ENCODE measurements at regions not wholly inside any gene's neighbourhood (a gene's known extent, or its start where the extent isn't known, plus 50 kb on each side); places are given as distances from the start of the nearest gene placed in this dataset.

DNA sequence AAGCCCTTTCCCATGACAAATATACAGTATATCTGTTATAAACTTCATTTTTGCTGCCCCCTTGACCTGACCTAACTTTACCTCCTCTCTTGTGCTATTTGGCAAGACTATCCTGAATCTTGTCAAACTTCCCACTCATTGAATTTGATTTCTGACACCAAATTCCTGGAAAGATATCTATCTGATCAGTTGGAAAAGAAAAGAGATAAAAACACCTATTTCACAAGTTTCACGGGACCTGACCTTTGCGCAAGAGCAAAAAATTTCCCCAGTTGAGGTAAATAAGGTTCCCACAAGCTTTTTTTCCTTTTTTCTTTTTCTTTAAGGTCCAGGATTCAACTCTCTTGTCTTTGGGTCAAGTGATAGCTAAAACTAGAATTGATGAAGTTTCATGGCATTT is 189.2 kb upstream of the LPP start:
- Mint-ChIP-seq H3K27ac (ENCODE audit: unreplicated experiment) (no peak overlapping the region), H3K27me3 (ENCODE audit: insufficient read depth, unreplicated experiment) (no peaks in the 10 kb centered on the region), H3K36me3 (ENCODE audit: insufficient read depth, unreplicated experiment) (no peaks in the 10 kb centered on the region), H3K4me1 (ENCODE audit: low read depth, unreplicated experiment) (no peaks in the 10 kb centered on the region), H3K4me3 (ENCODE audit: unreplicated experiment) (no peak overlapping the region), H3K9me3 (ENCODE audit: unreplicated experiment) (no peaks in the 10 kb centered on the region)
- H3K9me3 ChIP-seq = no peaks in the 10 kb centered on the region
- H3K27me3 ChIP-seq (replicated peaks; ENCODE audit: control insufficient read depth, insufficient read depth, low read length) = no peaks in the 10 kb centered on the region
- H3K4me3 ChIP-seq (ENCODE audit: low read depth, low read length) = no peak overlapping the region
- ChIA-PET CTCF (no interaction called here), POLR2A (no interaction called here)
- DNase-seq = no peak
- intact Hi-C loops (cut with micrococcal nuclease; ENCODE audit: unreplicated experiment) = no loop called here
- peaks cover 8% of the 10 kb centered on the region for H3K4me1 ChIP-seq
- no peaks in the 10 kb centered on the region for H3K36me3 ChIP-seq (ENCODE audit: control insufficient read depth, insufficient read depth, low read length)
- BruUV-seq (replicated peaks) = no TSS peak
- TF ChIP-seq CTCF (IDR thresholded peaks at IDR 0.05; ENCODE audit: insufficient read depth in 1 of 2, low read depth in 1 of 2, low read length in 1 of 2, severe bottlenecking in 1 of 2, unreplicated experiment in 1 of 2) = no peak

DNA sequence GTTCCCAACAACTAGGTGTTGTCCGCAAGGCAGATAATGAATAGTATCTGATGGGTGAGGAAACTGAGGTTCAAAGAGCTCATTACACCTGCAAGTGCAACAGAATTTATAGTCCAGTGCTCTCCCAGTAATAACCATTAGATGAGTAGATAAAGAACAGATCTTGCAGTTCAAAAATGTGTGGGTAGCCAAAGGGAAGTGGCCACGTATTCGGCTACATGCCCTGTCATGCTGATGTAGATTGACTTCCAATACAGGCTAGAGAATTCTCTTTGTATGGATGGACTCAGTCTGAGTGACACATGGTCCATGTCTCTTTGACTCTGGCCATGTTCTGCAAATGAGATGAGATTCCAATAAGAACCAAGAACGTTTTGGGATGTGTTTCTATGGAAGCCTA is 187.9 kb upstream of the LPP start:
- Mint-ChIP-seq H3K4me3 (ENCODE audit: unreplicated experiment) (no peak overlapping the region), H3K4me1 (ENCODE audit: low read depth, unreplicated experiment) (no peaks in the 10 kb centered on the region), H3K9me3 (ENCODE audit: unreplicated experiment) (no peaks in the 10 kb centered on the region), H3K36me3 (ENCODE audit: insufficient read depth, unreplicated experiment) (no peaks in the 10 kb centered on the region), H3K27me3 (ENCODE audit: insufficient read depth, unreplicated experiment) (no peaks in the 10 kb centered on the region), H3K27ac (ENCODE audit: unreplicated experiment) (no peak overlapping the region)
- Histone ChIP-seq H3K4me1 (peaks cover 8% of the 10 kb centered on the region), H3K36me3 (ENCODE audit: control insufficient read depth, insufficient read depth, low read length) (no peaks in the 10 kb centered on the region), H3K9me3 (no peaks in the 10 kb centered on the region), H3K4me3 (ENCODE audit: low read depth, low read length) (no peak overlapping the region), H3K27me3 (replicated peaks; ENCODE audit: control insufficient read depth, insufficient read depth, low read length) (no peaks in the 10 kb centered on the region)
- POLR2A ChIA-PET = no interaction called here
- DNase-seq = no peak
- intact Hi-C loops (cut with micrococcal nuclease; ENCODE audit: unreplicated experiment) = no loop called here
- CTCF ChIA-PET = no interaction called here
- TF ChIP-seq CTCF (IDR thresholded peaks at IDR 0.05; ENCODE audit: insufficient read depth in 1 of 2, low read depth in 1 of 2, low read length in 1 of 2, severe bottlenecking in 1 of 2, unreplicated experiment in 1 of 2) = no peak
- no TSS peak for BruUV-seq (replicated peaks)

DNA sequence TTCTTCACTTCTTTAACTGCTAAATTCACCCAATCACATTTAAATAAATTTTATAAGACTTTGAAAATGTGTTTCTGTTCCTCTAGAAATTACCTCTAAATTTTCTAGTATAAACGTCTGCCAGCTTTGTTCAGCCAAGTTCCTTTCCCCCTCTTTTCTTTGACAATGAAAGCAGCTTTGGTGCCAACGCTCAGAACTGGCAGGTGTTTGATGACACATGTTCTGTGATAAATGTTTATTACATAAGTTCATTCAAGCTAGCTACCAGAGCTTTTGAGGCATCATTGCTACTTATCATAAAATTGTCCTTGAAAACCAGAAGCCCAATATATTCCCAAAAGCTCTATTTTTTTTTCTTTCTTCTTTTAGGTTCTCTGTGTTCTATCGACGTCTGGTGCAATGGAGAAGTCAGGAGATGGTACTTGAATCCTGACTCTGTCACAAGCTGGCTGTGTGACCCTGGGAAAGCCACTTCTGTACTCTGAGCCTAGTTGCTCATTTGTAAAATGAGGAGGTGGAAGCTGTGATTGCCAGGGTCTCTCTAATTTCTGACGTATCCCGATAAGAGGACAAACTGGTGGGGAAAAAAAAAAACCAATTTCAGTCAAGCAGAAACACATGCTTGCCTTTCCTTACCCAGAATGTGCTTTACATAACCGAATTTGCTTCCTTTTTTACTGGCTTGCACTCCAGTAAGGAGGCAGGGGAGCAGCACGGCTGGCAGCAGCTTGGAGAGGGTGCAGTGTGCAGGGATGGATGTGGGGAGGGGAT is 187.1 kb upstream of the LPP start:
- DNase-seq = no peak
- Mint-ChIP-seq H3K27ac (ENCODE audit: unreplicated experiment) (no peak overlapping the region), H3K36me3 (ENCODE audit: insufficient read depth, unreplicated experiment) (no peaks in the 10 kb centered on the region), H3K27me3 (ENCODE audit: insufficient read depth, unreplicated experiment) (no peaks in the 10 kb centered on the region), H3K4me3 (ENCODE audit: unreplicated experiment) (no peak overlapping the region), H3K4me1 (ENCODE audit: low read depth, unreplicated experiment) (peaks cover 6% of the 10 kb centered on the region), H3K9me3 (ENCODE audit: unreplicated experiment) (no peaks in the 10 kb centered on the region)
- BruUV-seq (replicated peaks) = no TSS peak
- no peak overlapping the region for H3K4me3 ChIP-seq (ENCODE audit: low read depth, low read length)
- intact Hi-C loops (cut with micrococcal nuclease; ENCODE audit: unreplicated experiment) = no loop called here
- peaks cover 8% of the 10 kb centered on the region for H3K4me1 ChIP-seq
- no peaks in the 10 kb centered on the region for H3K27me3 ChIP-seq (replicated peaks; ENCODE audit: control insufficient read depth, insufficient read depth, low read length)
- no peaks in the 10 kb centered on the region for H3K36me3 ChIP-seq (ENCODE audit: control insufficient read depth, insufficient read depth, low read length)
- no peaks in the 10 kb centered on the region for H3K9me3 ChIP-seq
- ChIA-PET POLR2A (no interaction called here), CTCF (no interaction called here)
- TF ChIP-seq CTCF (IDR thresholded peaks at IDR 0.05; ENCODE audit: insufficient read depth in 1 of 2, low read depth in 1 of 2, low read length in 1 of 2, severe bottlenecking in 1 of 2, unreplicated experiment in 1 of 2) = no peak

Measured in Caco-2 (cell line).